Duodenal mucosa (tissue), 2 donors: ENCODE measurements at regions not wholly inside any gene's neighbourhood (a gene's known extent, or its start where the extent isn't known, plus 50 kb on each side); places are given as distances from the start of the nearest gene placed in this dataset.
"Not testable (repeated sequence)": the region's sequence is repeated elsewhere in the genome, so short reads cannot be mapped to it uniquely, and the experiment has no call there.

Experiments
- H3K27ac ChIP-seq: one replicate; pipeline ENCODE4 v1.7.0; 2013; ENCODE audit warnings: low read depth, low read length
- H3K27me3 ChIP-seq, 2 donors: one replicate each; pipeline ENCODE4 v1.7.0; 2013; ENCODE audit warnings: low read length in 2 of 2, control low read depth in 1 of 2; ENCODE audit not compliant: insufficient read depth in 2 of 2, control insufficient read depth in 1 of 2
- H3K36me3 ChIP-seq, 2 donors: one replicate each; pipeline ENCODE4 v1.7.0; 2013; ENCODE audit warnings: low read length in 2 of 2, control low read depth in 1 of 2; ENCODE audit not compliant: insufficient read depth in 2 of 2, control insufficient read depth in 1 of 2
- H3K4me1 ChIP-seq, 2 donors: one replicate each; pipeline ENCODE4 v1.7.0; 2013; ENCODE audit warnings: low read length in 2 of 2, control low read depth in 1 of 2; ENCODE audit not compliant: insufficient read depth in 2 of 2, control insufficient read depth in 1 of 2
- H3K4me3 ChIP-seq, 2 donors: one replicate each; pipeline ENCODE4 v1.7.0; 2013; ENCODE audit warnings: low read length in 2 of 2, low read depth in 1 of 2
- H3K9ac ChIP-seq, 2 donors: one replicate each; pipeline ENCODE4 v1.7.0; 2013; ENCODE audit warnings: low read length in 2 of 2, low read depth in 1 of 2
- H3K9me3 ChIP-seq, 2 donors: one replicate each; pipeline ENCODE4 v1.7.0; 2013; ENCODE audit warnings: low read length in 2 of 2, control low read depth in 1 of 2; ENCODE audit not compliant: control insufficient read depth in 1 of 2

GRCh38 chr4:151481813-151482212, 72.8 kb downstream of the FHIP1A start:
- H3K4me3 ChIP-seq, result no peak overlapping the region
- H3K9ac ChIP-seq, result no peak overlapping the region
- H3K27ac ChIP-seq, result no peak overlapping the region
- H3K27me3 ChIP-seq, result no peaks in the 10 kb centered on the region
- no peaks in the 10 kb centered on the region for H3K36me3 ChIP-seq
- H3K9me3 ChIP-seq, result no peaks in the 10 kb centered on the region
- peaks cover 3 to 5% of the 10 kb centered on the region in 2 donors for H3K4me1 ChIP-seq

GRCh38 chr4:151484396-151485102, 75.6 kb downstream of the FHIP1A start:
- H3K4me3 ChIP-seq, result no peak overlapping the region
- H3K36me3 ChIP-seq, result peaks cover 0 to 4% of the 10 kb centered on the region in 2 donors
- no peak overlapping the region for H3K9ac ChIP-seq
- H3K27ac ChIP-seq, result no peak overlapping the region
- no peaks in the 10 kb centered on the region for H3K27me3 ChIP-seq
- peaks cover 3 to 5% of the 10 kb centered on the region in 2 donors for H3K4me1 ChIP-seq
- H3K9me3 ChIP-seq, result no peaks in the 10 kb centered on the region

DNA sequence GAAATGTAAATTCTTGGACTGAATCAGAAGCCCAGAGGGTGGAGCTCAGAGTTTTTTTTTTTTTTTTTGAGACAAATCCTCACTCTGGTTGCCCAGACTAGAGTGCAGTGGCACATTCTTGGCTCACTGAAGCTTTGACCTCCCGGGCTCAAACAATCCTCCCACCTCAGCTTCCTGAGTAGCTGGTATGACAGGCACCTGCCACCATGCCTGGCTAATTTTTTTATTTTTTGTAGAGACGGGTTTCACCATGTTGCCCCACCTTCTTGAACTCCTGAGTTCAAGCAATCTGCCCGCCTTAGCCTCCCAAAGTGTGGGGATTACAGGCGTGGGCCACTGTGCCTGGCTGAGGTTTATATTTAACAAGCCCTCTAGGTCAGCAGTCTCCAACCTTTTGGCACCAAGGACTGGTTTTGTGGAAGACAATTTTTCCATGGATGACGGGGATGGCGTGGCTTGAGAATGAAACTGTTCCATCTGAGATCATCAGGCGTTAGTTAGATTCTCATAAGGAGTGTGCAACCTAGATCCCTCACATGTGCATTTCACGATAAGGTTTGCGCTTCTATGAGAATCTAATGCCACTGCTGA, 76.7 kb downstream of the FHIP1A start:
- Histone ChIP-seq H3K36me3 (peaks cover 4% of the 10 kb centered on the region in 2 donors), H3K9me3 (no peaks in the 10 kb centered on the region), H3K4me3 (no peak overlapping the region), H3K9ac (no peak overlapping the region), H3K27ac (no peak overlapping the region), H3K4me1 (peaks cover 3 to 5% of the 10 kb centered on the region in 2 donors), H3K27me3 (no peaks in the 10 kb centered on the region)

GRCh38 chr4:151486168-151486567, 77.2 kb downstream of the FHIP1A start:
- Histone ChIP-seq H3K9me3 (no peaks in the 10 kb centered on the region), H3K27me3 (no peaks in the 10 kb centered on the region), H3K4me1 (peaks cover 3 to 5% of the 10 kb centered on the region in 2 donors), H3K36me3 (peaks cover 4% of the 10 kb centered on the region in 2 donors), H3K9ac (no peak overlapping the region), H3K4me3 (no peak overlapping the region), H3K27ac (no peak overlapping the region)

DNA sequence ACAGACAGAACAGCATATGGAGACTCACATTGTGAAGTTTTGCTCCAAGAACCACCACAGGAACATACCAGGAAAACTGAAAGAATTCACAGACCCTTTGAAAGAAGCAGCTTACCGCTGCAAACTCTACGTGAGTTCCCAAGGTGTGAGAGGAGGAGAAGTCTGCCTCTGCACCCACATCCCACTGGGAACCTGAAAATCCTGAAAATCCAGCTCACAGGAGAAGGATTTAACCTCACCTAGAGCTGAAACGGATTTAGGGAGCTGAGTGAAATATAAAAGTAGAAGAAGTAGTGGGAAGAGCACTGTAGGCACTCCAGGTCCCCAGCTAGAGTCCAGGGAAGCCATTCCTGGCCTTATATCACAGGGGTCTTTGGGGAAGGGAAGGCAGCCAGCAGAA, 80.0 kb downstream of the FHIP1A start:
- H3K36me3 ChIP-seq, result peaks cover 4% of the 10 kb centered on the region in 2 donors
- H3K9me3 ChIP-seq, result no peaks in the 10 kb centered on the region
- H3K4me3 ChIP-seq, result no peak overlapping the region
- H3K27me3 ChIP-seq, result no peaks in the 10 kb centered on the region
- H3K27ac ChIP-seq, result no peak overlapping the region
- no peaks in the 10 kb centered on the region for H3K4me1 ChIP-seq
- H3K9ac ChIP-seq, result no peak overlapping the region

DNA sequence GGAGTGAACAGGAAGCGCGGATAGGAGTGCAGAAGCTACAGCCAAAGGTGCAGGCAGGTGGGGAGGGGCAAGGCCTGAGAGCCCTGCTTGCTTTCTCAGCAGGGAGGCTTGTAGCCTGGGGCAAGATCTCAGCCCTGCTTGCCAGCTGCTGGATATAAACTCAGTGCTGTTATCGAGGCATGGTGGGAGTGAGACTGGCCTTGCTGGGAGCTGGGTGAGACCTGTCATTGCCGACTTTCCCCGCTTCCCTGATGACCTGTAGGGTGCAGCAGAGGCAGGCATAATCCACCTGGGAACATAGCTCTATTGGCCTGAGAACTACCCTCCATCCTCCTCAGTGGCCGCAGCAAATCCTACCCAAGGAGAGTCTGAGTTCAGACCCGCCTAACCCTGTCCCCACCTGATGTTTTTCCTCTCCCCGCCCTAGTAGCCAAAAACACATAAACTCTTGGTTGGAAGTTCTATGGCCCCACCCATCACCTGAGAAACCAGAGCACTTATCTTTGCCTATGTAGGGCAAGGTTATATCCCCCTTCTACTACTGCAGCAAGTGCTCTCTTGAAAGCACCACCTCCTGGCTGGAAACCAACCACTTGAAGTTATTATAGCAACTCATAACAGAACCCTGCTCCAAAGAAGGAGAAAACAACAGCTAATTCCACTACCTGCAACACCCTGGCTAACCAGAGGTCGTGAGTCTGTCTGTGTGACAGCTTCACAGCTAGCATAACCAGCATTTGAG, 80.7 kb downstream of the FHIP1A start:
- Histone ChIP-seq H3K4me3 (no peak overlapping the region), H3K27me3 (no peaks in the 10 kb centered on the region), H3K36me3 (peaks cover 4% of the 10 kb centered on the region in 2 donors), H3K27ac (no peak overlapping the region), H3K4me1 (no peaks in the 10 kb centered on the region), H3K9ac (no peak overlapping the region), H3K9me3 (peaks cover 0 to 3% of the 10 kb centered on the region in 2 donors)

- H3K9me3 ChIP-seq, H3K36me3 ChIP-seq, H3K9ac ChIP-seq, H3K27ac ChIP-seq, H3K4me1 ChIP-seq, H3K4me3 ChIP-seq, H3K27me3 ChIP-seq: not testable (repeated sequence)
Observed at GRCh38 chr4:151495612-151496011, 86.6 kb downstream of the FHIP1A start.

DNA sequence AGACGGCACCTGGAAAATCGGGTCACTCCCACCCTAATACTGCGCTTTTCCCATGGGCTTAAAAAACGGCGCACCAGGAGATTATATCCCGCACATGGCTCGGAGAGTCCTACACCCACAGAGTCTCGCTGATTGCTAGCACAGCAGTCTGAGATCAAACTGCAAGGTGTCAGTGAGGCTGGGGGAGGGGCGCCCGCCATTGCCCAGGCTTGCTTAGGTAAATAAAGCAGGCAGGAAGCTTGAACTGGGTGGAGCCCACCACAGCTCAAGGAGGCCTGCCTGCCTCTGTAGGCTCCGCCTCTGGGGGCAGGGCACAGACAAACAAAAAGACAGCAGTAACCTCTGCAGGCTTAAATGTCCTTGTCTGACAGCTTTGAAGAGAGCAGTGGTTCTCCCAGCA, 102.6 kb downstream of the FHIP1A start:
- H3K9ac ChIP-seq, H3K4me3 ChIP-seq, H3K27me3 ChIP-seq, H3K9me3 ChIP-seq, H3K4me1 ChIP-seq, H3K27ac ChIP-seq, H3K36me3 ChIP-seq: not testable (repeated sequence)

DNA sequence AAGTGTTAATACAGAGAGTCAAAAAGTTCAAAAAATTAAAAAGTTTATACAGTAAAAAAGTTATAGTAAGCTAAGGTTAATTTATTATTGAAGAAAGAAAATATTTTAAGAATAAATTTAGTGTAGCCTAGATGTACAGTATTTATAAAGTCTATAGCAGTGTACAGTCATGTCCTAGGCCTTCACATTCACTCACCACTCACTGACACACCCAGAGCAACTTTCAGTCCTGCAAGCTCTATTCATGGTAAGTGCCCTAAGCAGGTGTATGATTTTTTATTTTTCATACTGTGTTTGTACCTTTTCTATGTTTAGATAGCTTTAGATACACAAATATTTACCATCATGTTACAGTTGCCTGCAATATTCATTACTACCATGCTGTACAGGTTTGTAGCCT, 108.9 kb downstream of the FHIP1A start:
- no peaks in the 10 kb centered on the region for H3K9me3 ChIP-seq
- H3K4me3 ChIP-seq, result no peak overlapping the region
- H3K4me1 ChIP-seq, result no peaks in the 10 kb centered on the region
- no peaks in the 10 kb centered on the region for H3K27me3 ChIP-seq
- H3K9ac ChIP-seq, result no peak overlapping the region
- no peak overlapping the region for H3K27ac ChIP-seq
- no peaks in the 10 kb centered on the region for H3K36me3 ChIP-seq

DNA sequence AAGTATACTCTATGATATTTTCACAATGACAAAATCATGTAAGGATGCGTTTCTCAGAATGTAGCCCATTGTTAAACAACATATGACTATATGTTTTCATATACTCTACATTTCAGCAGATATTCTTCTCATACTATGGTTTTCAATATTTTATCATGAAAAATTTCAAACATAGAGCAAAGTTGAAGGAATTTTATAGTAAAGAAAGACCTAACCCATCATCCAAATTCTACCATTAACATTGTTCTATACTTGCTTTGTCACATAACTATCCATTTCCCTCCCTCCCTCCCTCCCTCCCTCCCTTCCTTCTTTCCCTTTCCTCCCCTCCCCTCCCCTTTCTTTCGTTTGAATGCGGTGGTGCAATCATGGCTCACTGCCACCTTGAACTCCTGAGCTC, 109.4 kb downstream of the FHIP1A start:
- Histone ChIP-seq H3K27ac (no peak overlapping the region), H3K27me3 (no peaks in the 10 kb centered on the region), H3K4me3 (no peak overlapping the region), H3K9me3 (no peaks in the 10 kb centered on the region), H3K36me3 (no peaks in the 10 kb centered on the region), H3K4me1 (no peaks in the 10 kb centered on the region), H3K9ac (no peak overlapping the region)
